NB4 (cell line): ENCODE measurements at regions not wholly inside any gene's neighbourhood (a gene's known extent, or its start where the extent isn't known, plus 50 kb on each side); places are given as distances from the start of the nearest gene placed in this dataset.

Experiments
- DNase-seq: peaks from one replicate; pipeline ENCODE4 v3.0.0; 2010; ENCODE audit warnings: low read depth
- H3K4me3 ChIP-seq: one replicate; pipeline ENCODE4 v1.5.1; 2011; ENCODE audit warnings: mild to moderate bottlenecking, low read depth, low read length, moderate library complexity
- MYC ChIP-seq: IDR thresholded peaks from 2 replicates; pipeline ENCODE4 v1.6.1; 2011; ENCODE audit warnings: low read depth, low read length
- POLR2A ChIP-seq: IDR thresholded peaks from 2 replicates; pipeline ENCODE4 v1.6.1; 2011; ENCODE audit warnings: mild to moderate bottlenecking; ENCODE audit not compliant: insufficient read length; ENCODE audit errors: extremely low read depth
- TF ChIP-seq, protein P1 (sequence below): IDR thresholded peaks from one replicate; pipeline ENCODE4 v1.5.1; 2012; ENCODE audit warnings: low read depth, low read length
- TF ChIP-seq, protein P2 (sequence below): IDR thresholded peaks from 2 replicates; pipeline ENCODE4 v1.6.1; 2011; ENCODE audit warnings: low read depth, low read length

DNA sequence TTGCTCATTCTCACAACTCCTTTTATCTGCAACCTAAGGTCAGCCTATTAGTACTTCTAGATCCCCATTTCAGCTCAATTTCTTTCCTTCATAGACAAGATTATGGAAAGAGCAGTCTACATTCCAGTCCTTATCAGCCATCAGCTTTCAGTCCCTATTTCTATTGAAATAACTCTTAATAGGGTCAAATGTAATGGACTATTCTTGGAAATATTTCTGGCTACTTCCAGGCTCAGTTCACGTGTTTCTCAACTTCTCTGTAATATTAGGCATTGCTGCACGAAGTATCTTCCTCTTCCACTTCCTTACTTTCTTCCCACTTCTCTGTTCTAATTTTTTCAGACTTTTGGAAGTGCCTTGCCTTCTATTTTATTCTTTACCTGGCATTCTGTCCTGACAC is 232.9 kb upstream of the USP25 start:
- no peak overlapping the region for H3K4me3 ChIP-seq
- DNase-seq = no peak
- TF ChIP-seq POLR2A (no peak), MYC (no peak)
- TF ChIP-seq, protein P1, sequence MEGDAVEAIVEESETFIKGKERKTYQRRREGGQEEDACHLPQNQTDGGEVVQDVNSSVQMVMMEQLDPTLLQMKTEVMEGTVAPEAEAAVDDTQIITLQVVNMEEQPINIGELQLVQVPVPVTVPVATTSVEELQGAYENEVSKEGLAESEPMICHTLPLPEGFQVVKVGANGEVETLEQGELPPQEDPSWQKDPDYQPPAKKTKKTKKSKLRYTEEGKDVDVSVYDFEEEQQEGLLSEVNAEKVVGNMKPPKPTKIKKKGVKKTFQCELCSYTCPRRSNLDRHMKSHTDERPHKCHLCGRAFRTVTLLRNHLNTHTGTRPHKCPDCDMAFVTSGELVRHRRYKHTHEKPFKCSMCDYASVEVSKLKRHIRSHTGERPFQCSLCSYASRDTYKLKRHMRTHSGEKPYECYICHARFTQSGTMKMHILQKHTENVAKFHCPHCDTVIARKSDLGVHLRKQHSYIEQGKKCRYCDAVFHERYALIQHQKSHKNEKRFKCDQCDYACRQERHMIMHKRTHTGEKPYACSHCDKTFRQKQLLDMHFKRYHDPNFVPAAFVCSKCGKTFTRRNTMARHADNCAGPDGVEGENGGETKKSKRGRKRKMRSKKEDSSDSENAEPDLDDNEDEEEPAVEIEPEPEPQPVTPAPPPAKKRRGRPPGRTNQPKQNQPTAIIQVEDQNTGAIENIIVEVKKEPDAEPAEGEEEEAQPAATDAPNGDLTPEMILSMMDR = no peak
- TF ChIP-seq, protein P2, sequence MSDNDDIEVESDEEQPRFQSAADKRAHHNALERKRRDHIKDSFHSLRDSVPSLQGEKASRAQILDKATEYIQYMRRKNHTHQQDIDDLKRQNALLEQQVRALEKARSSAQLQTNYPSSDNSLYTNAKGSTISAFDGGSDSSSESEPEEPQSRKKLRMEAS = no peak

DNA sequence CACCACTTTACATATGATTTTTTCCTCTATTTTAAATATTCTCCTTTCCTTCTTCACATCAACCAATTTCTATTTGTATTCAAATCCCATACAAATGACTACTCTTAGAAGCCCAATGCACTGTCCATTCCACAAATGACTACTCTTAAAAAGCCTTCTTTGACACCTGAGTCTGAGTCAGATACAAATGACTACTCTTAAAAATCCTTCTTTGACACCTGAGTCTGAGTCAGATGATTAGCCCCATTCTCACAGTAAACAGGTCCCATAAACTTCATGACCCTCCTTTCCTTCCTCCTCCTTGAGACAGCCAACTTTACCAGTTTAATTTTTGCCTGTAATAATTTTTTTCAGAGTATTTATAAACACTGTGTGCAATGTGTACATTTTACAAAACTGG is 231.3 kb upstream of the USP25 start:
- H3K4me3 ChIP-seq = no peak overlapping the region
- TF ChIP-seq, protein P1 = no peak
- TF ChIP-seq, protein P2 = no peak
- no peak for TF ChIP-seq POLR2A
- no peak for TF ChIP-seq MYC
- DNase-seq = no peak

DNA sequence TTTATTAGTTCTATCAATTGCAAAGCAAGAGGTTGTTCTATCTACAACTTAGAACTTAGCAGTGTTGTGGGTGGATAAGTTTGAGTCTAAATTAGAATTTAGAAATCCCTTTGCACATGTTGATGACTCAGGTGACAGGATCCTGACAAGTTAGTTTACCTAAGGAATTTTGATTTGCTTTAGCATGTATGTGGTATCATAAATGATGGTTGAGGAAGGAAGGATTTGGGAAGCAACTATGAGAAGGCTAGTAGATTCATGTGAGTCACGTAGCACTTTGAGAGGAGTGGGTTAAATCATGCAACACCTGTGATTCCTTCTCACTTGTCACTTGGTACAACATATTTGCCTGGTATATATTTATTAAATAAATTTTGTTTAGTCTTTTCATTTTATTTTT is 223.7 kb upstream of the USP25 start:
- DNase-seq = no peak
- TF ChIP-seq, protein P1 = no peak
- TF ChIP-seq MYC (no peak), POLR2A (no peak)
- TF ChIP-seq, protein P2 = no peak
- H3K4me3 ChIP-seq = no peak overlapping the region

DNA sequence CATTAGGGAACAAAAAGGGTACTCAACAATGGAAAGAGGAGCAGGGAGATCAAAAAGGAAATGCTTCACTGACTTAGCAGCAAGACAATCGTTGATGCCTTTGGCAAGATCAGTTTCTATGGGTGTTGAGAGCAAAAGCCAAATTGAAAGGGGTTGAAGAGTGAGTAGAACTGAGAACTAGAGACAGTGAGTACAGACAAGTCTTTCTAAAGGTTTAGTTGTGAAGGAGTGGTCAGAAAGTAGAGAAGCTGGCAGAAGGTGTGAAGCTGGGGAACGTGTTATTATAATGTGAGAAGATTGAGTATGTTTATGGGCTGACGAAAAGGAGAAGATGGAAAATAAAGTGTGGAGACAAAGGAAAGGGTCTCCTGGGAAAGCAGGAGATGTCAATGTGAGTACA is 221.2 kb upstream of the USP25 start:
- DNase-seq = no peak
- H3K4me3 ChIP-seq = no peak overlapping the region
- TF ChIP-seq, protein P1 = no peak
- TF ChIP-seq, protein P2 = no peak
- TF ChIP-seq POLR2A (no peak), MYC (no peak)

DNA sequence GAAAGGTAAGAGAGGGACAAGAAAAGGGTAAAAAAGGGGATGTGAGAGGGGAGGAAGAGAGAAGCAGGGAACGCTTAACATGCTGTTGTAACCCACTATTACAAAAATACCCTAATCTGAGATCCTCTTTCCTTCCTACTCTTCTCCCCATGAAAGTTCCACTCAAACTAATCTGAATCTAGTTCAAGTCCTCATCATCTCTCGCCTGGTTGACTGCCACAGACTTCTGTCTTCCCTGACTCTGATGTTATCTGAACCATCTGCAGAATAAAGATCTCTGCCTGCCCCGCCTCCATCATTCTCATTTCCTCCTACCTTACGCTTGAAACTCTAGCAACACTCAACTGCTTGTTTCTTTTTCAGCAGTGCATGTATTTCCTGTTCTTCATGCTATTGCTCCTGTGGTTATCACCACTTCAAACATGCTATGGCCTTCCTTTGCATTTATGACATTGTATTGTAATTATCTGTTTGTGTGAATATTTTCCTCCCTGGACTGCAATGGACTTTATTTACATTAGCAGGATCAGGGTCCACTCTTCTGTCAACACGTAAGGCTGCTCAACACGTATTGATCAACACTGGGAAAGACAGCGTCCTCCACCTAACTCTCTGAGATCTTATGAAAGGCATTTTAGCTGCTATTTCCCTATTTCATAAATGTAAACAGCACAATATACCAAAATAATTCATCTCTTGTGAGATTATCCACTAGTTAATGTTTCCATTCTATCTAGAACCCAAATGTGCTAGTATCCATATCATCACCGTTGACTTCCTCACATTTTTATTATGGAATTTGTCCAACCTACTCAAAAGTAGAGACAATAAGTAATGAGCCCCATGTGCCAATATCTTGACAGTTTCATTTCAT is 215.5 kb upstream of the USP25 start:
- no peak for DNase-seq
- H3K4me3 ChIP-seq = no peak overlapping the region

More for the DNA sequence above, 215.5 kb upstream of the USP25 start:
- TF ChIP-seq MYC (no peak), POLR2A (no peak)
- TF ChIP-seq, protein P1 = no peak
- TF ChIP-seq, protein P2 = no peak
